NCI-H2029 (cell line): ENCODE measurements at regions not wholly inside any gene's neighbourhood (a gene's known extent, or its start where the extent isn't known, plus 50 kb on each side); places are given as distances from the start of the nearest gene placed in this dataset.
"Not testable (repeated sequence)": the region's sequence is repeated elsewhere in the genome, so short reads cannot be mapped to it uniquely, and the experiment has no call there.

ENCODE experiments used
- DNase-seq: peaks from one replicate; lab custom pipeline; 2025; lab: John Stamatoyannopoulos, UW

DNA sequence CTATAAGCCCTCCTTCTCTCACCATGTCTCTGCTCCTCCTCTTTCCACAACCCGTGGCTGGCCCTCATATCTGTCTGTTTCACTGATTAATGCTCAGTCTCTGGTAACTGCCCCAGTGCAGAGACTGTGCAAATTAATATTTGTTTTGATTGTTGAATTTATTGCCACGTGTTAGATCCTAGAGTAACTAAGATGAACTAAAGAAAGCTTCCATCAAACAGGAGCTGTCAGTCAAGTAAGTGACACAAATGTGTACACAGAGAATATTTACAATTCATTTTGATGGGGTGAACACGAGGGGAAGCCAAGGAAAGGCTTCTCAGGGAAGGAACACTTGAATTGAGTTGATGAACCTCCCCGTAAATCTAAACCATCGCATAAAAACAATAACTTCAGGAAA, 182.5 kb downstream of the BAMBI start:
- DNase-seq: no peak

DNA sequence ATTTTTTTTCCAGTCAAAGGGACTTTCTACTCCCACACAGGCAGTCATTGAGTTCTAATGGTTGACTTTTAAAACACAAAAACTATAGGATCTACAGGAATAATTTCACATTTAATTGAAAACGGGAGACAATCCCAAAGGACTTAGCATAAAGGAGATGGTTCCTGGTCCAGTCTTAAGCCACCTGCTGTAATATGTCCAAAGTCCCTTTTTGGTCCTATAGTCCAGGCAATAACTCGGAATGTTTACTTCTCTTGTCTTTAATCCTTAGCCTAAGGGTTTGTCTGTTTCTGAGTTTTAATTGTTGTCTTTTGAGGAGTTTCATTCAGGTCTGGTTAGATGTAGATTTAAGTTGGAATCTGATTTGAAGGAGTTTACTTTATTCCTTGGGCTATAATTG, 184.9 kb downstream of the BAMBI start:
- DNase-seq: no peak

DNA sequence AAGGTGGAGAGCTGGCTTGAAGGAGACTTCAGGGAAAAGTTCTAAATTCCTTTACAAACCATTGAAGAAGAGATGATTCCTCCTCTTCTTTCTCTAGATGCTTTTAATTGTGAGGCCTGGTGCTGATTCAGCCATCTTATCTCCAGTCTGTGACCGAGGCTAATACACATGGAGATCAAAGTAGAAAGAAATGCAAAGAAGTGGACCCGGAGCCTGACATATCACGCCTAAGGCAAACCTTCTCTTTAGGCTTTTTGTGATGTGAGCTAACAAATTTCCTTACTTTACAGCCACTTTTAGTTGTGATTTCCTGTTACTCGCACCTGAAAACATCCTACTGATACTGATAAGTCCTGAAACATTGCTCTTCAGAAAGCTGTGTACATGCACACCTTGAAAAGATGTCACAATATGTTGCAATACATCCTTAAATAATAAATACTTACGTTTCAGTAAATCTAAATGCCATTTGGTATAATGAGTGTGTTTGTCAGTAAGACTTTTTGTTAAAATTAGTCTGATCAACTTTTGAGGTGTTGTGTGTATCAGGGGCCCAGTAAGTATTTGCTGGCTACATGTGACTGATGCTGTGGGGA, 192.4 kb downstream of the BAMBI start:
- no peak for DNase-seq

DNA sequence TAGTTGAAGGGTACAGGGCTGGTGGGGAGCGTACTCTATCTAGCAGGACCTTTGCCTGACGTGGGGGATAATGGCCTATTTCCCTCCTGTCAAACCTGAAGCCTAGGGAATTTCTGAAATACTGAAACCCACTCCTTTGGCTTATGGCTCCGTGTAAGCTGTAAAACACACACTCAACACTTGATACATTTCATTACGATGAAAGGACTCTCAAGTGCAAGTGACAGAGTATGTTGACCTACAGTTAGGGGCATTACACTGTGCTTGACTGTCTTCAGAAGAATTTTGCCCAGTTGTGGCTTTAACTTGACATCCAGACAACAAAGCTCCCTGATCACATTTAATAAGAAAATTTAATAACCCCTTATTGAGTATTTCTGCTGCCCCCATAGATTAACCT, 194.3 kb downstream of the BAMBI start:
- no peak for DNase-seq

DNA sequence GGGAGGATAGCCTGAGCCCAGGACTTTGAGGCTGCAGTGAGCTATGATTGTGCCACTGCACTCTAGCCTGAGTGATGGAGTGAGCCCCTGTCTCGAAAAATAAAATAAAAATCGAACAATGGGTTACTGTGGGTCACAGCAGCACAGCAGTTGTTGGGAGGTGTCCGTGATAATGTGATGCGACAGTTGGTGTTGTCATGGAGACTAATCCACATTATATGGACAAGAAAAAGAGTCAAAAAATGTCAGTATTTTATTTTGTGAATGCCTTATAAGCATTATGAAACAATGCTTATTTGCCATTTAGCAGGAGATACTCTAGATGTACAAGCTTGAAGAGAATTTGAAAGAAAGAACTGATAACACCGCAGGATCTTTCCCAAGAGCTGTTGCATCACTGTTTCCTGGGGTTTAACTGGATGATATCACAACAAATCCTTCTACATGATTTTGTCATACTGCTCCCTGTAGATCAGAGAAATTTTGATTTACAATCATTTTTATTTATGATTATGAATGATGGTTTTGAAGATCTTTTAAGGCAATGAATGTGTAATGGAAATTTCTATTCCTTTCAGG, 195.4 kb downstream of the BAMBI start:
- DNase-seq: no peak

DNA sequence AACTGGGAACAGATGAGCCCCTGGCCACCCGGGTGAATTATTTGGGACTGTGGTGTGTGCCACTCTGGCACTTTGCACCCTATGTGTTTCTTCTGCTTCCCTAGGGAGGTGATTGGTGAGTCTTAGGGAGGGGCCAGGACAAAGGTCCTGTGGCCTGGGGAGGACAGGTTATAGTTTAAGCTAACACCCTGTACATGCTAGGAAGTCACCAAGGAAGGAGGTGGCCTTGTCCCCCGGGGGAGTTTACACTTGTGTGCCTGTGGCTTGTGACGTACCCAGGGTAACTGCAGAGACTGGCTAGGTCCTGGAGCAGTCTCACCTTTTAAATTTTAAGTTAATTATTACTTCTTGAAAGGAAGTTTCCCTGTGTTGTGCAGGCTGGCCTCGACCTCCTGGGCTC, 196.2 kb downstream of the BAMBI start:
- DNase-seq: no peak

DNA sequence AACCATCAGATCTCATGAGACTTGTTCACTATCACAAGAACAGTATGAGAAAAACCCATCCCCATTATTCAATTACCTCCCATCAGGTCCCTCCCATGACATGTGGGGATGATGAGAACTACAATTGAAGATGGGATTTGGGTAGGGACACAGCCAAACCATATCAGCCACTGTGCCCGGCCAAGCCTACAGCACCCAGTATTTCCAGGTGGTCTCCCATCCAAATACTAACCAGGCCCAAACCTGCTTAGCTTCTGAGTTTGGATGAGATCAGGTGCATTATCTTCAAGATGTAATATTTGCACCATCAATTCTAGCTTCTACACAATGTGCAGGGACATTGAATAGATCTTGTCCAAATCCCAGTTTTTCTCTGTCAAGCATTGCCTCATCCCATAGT, 196.9 kb downstream of the BAMBI start:
- no peak for DNase-seq

DNA sequence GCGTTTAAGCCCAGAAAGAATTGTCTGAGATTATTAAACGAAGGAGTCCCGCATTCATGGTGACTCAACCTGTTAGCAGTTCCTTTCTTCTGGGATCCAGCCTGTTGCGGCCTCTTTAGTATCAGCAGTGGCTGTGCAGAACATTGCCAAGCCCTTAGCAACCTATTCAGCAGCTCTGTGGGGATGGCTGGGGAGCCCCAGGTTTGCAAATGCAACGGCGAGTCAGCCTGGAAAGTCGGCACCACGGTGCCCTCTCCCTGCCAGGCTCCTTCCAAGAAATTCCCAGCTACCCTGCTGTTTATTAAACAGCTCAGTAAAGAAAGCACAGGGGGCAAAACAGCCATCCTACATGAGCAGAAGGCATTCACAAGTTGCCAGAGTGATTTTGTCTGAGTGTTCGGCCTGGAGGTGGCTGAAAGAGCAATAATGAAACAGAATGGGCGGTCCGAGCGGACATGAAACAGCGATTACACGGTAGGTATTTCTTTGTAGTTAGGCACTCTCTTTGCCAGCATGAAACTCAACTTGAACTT, 198.3 kb downstream of the BAMBI start:
- no peak for DNase-seq

DNA sequence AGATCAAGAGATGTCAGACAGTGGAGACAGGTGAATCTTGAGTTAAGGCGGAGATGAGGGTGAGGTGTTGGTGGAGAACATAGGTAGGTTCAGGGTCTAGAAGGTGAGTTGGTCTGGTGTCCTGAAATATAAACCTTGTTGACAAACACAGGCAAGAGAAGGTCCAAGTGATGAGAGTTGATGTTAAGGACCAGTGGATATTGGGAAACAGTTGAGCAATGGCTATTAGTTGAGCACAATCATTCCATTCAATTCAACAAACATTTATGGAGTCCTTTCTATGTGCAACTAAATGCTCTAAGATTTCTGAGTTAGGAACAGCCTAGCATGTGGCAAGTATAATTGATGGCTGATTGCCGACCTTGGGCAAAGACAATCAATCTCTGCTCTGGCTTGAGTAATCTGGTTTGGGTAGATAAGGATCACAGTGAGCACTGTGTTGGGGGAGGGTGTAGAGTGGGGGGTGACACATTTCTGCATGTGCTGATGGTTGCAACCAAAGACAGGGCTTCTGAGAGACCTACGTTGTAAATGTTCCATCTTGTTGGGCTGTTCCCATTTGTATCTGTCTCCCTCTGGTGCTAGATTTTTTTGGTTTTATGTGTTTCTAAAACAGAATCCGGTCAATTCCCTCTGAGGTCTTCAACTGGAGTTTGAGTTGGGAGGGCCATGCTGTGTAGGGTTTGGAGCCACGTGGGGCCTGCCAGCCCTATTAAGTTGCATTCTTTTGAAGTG, 201.1 kb downstream of the BAMBI start:
- no peak for DNase-seq

DNA sequence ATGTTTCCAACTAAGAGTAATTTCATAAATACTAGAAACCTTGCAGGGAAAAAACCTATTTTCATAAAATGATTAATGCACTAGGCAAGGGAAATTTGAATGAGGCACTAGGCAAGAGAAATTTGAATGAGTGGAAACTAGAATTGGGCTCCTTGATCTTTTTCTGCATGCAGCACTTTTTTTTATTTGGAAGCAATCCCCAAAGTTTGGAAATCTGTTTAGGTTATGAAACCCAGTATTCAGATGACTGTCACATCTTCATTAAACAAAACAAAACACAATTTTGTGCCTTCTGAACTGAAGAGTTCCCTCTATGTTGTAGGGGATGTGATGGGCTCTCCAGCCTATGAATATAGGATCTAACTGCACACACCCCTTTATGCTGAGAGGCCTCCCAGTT, 201.9 kb downstream of the BAMBI start:
- no peak for DNase-seq

DNA sequence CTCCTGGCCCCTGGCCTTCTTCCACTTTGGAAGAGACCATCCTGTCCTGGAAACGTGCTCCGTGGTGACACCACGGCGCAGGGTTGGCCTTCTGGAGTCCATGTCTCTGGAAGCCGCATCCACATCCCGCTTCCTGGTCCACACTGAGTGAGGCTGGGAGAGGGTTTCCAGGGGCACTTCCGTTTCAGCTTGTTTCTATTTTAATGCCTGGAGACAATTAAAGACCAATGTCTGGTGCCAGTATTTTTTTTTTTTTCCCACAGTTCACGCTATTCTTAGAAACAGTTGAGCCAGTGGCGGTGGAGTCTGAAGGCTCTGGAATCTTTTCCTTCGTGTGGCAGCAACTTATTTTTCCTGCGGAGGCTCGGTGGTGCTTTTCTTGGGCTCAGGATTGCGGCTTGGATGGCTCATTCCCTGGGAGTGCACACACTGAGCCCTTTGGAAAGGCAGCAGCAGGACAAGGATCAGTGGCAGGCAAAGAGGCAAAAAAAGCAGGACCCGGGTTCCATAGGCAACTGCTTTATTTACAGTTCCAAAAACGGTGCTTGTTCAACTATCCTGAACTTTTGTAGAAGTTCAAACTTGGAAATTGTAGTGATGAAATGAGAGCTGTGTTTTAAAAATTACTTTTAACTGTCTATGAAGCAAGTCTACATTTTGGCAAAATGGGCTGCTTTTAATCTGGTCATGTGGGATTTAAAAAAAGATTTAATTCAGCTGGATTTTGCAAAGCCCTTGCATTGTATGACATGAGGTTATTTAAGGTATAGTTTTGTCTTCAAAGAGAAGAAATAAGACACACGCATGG, 202.8 kb downstream of the BAMBI start:
- DNase-seq: no peak

DNA sequence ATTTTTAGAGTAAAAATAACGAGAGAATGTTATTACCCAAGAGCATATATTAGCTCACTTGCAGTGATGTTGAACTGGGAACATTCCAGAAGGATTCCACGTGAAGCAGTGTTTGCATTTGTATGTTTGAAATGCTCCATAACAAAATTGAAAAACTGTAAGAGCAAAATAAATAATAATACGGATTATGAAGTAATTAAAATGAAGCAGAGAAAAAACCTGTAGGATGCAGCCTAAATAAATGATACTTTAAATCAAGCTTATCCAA, 203.3 kb downstream of the BAMBI start:
- no peak for DNase-seq

DNA sequence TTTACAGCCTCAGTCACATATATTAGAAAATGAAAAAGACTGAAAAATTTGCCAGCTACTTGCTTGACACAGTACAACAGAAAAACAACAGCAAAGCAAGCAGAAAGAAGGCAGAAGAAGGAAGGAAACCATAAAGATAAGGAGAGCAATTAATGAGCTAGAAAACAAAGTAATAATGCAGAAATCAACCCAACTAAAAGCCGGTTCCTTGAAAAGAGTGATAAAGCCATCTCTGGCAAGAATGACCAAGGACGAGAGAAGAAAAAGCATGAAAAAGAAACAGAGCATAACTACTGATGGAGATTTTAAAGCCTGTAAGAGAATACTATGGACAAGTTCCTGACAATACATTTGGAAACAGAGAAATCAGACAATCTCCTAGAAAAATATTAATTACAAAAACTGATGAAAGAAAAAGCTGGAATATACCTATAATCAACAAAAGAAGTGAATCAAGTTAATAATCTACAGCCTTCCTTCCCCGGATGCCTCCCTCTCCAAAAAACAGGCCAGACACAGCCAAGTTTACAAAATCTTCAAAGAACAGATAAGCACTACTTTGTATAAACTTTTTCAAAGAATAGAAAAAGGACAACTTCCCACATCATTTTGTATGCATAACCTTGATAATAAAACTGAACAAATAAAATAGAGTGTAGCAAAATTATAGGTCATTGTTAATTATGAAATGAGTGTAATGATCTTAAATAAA, 204.0 kb downstream of the BAMBI start:
- no peak for DNase-seq

DNA sequence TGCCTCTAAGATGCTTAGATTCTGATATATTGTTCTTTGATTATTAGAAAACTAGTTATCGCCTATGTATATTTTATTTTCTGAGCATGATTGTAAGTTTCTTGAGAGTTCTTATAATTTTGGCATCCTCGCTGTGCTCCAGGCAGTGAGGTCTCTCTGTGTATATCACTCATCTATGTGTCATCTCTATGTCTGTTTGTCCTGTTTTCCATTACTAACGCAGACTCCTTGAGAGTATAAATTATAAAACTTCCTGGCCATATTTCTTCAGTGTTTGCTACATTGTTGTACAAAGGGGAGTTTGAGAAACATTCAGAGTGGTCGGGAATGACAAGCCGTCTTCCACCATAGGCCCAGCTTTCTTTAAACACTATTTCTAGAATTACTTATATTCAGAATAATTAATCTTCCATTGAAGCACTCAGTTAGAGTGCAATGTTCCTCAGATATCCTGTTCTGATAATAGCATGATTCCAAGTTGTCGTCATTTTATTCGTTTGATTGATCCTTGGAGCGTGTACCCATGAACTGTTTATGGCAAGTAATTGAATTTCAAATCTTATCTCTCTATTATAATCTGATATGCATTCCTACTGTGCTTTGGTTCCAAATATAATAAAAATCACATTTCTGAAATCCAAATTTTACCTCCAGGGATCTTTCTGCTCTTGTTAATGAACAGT, 206.6 kb downstream of the BAMBI start:
- no peak for DNase-seq

DNA sequence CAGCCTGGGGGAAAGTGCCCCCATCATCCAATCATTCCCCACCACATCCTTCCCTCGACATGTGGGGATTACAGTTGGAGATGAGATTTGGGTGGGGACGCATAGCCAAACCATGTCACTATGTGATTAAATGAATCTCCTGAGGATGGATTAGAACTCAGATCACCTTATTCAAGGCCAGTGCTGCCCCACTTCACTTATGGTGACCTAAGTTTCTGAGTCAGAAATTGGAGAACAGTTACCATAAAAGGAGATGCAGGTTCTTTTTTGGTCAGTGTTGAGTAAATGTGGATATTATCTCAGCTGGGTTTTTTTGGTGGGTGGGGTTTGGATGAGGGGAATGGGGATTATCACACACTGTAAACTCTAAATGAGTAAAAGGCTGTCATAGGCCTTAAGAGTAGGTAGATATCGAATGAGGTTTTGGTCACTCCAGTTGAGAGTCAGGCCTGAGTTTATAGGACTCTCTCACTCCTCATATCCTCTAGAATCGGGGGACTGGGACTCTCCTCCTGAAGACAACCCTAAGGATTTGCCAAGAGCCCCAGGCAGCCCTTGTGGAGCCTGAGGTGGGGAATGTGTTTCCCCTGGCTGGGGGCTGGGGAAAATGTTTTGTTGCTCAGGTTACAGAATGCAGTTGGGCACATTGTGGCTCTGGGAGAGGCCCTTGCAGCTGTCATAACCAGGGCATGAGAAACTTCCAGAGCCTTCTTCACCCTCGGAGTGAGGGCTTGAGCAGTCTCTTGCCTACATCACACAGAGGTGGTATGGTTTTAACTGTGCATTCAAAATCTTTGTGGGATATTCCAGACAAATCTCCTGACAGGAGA, 213.0 kb downstream of the BAMBI start:
- DNase-seq: no peak

DNA sequence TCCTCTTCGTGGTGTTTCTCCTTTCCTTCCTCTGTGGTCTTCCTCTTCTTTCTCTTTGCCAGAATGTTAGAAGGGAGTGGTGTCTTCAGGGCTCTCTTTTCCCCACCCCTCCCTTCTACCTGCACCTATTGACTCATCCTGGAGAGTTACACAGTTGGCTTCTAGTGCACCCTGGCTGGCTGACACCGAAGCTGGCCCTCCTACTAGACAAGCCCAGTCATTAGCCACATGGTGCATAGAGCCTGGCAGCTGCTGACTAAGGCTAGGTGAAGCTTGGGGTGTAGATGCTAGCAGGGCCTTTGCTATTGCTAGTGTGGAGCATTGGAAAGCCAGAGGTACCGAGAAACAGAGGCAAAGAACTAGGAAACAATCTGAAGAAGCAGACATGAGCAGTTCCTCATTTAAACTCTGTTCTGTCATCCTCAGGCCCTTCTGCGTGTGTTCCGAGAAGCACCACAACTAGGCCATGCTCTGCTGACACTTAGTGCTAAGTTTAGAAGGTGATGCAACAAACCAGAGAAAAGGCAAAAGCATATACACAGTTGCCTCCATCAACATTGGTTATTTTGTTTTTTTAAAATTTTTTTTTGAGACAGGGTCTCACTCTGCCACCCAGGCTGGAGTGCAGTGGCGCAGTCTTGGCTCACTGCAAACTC, 213.9 kb downstream of the BAMBI start:
- no peak for DNase-seq

DNA sequence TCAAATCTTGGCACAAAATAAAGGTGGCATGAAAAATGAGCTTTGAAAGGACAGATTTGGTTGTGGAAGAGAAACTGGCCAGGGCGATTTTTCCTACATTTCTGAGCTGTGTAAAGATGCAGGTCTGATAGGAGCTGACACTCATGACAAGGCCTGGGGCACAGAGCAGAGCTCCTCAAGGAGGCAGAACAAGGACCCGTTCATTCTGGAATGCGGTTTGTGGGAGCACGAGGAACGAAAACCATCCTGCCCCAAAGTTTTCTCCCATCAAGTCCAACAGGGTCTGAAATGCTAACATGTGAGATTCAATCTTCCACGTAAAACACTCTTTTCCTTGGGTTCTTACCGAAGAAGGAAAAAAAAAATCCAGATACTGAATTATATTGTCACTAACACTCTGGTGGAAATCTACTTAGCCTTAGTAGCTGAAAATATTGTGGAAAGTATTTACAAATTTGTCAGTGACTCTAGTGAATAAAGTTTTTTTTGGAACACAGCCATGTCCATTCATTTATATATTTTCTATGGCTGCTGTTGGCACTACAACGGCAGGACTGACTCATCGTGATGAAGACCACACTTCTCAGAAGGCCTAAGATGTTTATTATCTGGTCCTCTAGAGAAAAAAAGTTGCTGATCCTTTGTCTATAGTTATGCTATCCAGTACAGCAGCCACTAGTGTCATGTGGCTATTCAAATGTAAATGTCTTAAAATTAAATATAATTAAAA, 215.7 kb downstream of the BAMBI start:
- DNase-seq: no peak

DNA sequence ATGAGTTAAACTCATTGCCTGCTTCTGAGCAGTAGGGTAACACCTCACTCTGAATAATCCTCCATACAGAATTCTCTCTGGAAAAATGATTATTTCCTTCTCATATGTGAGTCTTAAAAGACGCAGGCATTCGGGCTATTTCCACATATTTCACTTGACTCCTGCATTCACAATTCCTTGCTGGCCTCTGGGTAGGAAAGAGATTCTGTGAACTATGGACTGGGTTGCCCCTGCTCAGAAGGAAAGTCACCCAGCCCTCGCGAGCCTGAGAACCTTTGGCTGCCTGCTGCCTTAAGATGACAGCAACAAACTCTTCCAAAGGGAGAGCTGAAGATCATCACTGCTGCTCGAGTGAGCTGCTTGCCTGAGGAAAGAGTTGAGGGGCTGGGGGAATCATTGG, 216.8 kb downstream of the BAMBI start:
- DNase-seq: no peak

DNA sequence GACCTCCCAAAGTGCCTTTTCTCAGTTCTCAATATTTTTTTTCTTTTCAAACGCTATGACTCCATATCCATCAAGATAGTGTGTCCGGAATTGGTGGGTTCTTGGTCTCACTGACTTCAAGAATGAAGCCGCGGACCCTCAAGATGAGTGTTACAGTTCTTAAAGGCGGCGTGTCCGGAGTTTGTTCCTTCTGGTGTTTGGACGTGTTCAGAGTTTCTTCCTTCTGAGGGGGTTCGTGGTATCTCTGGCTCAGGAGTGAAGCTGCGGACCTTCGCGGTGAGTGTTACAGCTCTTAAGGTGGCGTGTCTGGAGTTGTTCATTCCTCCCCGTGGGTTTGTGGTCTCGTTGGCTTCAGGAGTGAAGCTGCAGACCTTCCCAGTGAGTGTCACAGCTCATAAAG, 218.3 kb downstream of the BAMBI start:
- not testable (repeated sequence) for DNase-seq
